ENCODE measurements at regions not wholly inside any gene's neighbourhood (a gene's known extent, or its start where the extent isn't known, plus 50 kb on each side); places are given as distances from the start of the nearest gene placed in this dataset.

GRCh38 chr2:8229546-8229986 lies 452.3 kb upstream of the ID2 start:
- peak; percentile 52 for DNase-seq (ENCODE audit: extremely low read depth, insufficient read length)
- H3K4me3 ChIP-seq (replicated peaks; ENCODE audit: low read depth, low read length) = no peak overlapping the region

GRCh38 chr2:8230466-8230865 lies 451.4 kb upstream of the ID2 start:
- no peak for DNase-seq (ENCODE audit: extremely low read depth, insufficient read length)

More at GRCh38 chr2:8229546-8229986, 452.3 kb upstream of the ID2 start:
- Histone ChIP-seq H3K27me3 (replicated peaks; ENCODE audit: control insufficient read depth, insufficient read depth, low read length) (no peaks in the 10 kb centered on the region), H3K36me3 (ENCODE audit: control insufficient read depth, insufficient read depth, low read length) (no peaks in the 10 kb centered on the region)
- TF ChIP-seq CTCF (IDR thresholded peaks at IDR 0.05; ENCODE audit: insufficient read depth, low read length, poor library complexity, severe bottlenecking) = no peak

GRCh38 chr2:8231902-8232301 lies 450.0 kb upstream of the ID2 start:
- H3K4me3 ChIP-seq (replicated peaks; ENCODE audit: low read depth, low read length) = no peak overlapping the region
- no peaks in the 10 kb centered on the region for H3K36me3 ChIP-seq (ENCODE audit: control insufficient read depth, insufficient read depth, low read length)
- no peak for DNase-seq (ENCODE audit: extremely low read depth, insufficient read length)
- no peaks in the 10 kb centered on the region for H3K27me3 ChIP-seq (replicated peaks; ENCODE audit: control insufficient read depth, insufficient read depth, low read length)
- TF ChIP-seq CTCF (IDR thresholded peaks at IDR 0.05; ENCODE audit: insufficient read depth, low read length, poor library complexity, severe bottlenecking) = no peak

More at GRCh38 chr2:8230466-8230865, 451.4 kb upstream of the ID2 start:
- Histone ChIP-seq H3K27me3 (replicated peaks; ENCODE audit: control insufficient read depth, insufficient read depth, low read length) (no peaks in the 10 kb centered on the region), H3K4me3 (replicated peaks; ENCODE audit: low read depth, low read length) (no peak overlapping the region), H3K36me3 (ENCODE audit: control insufficient read depth, insufficient read depth, low read length) (no peaks in the 10 kb centered on the region)
- TF ChIP-seq CTCF (IDR thresholded peaks at IDR 0.05; ENCODE audit: insufficient read depth, low read length, poor library complexity, severe bottlenecking) = no peak

- H3K36me3 ChIP-seq (ENCODE audit: control insufficient read depth, insufficient read depth, low read length) = no peaks in the 10 kb centered on the region
- H3K27me3 ChIP-seq (replicated peaks; ENCODE audit: control insufficient read depth, insufficient read depth, low read length) = no peaks in the 10 kb centered on the region
- DNase-seq (ENCODE audit: extremely low read depth, insufficient read length) = no peak
- no peak overlapping the region for H3K4me3 ChIP-seq (replicated peaks; ENCODE audit: low read depth, low read length)
- TF ChIP-seq CTCF (IDR thresholded peaks at IDR 0.05; ENCODE audit: insufficient read depth, low read length, poor library complexity, severe bottlenecking) = no peak
These were observed 449.0 kb upstream of the ID2 start for GRCh38 chr2:8232871-8233270.

GRCh38 chr2:8234253-8234652 lies 447.6 kb upstream of the ID2 start:
- DNase-seq (ENCODE audit: extremely low read depth, insufficient read length) = no peak
- Histone ChIP-seq H3K4me3 (replicated peaks; ENCODE audit: low read depth, low read length) (no peak overlapping the region; the same call in 1 of the 2 replicates), H3K27me3 (replicated peaks; ENCODE audit: control insufficient read depth, insufficient read depth, low read length) (no peaks in the 10 kb centered on the region), H3K36me3 (ENCODE audit: control insufficient read depth, insufficient read depth, low read length) (no peaks in the 10 kb centered on the region)
- no peak for TF ChIP-seq CTCF (IDR thresholded peaks at IDR 0.05; ENCODE audit: insufficient read depth, low read length, poor library complexity, severe bottlenecking)

- H3K36me3 ChIP-seq (ENCODE audit: control insufficient read depth, insufficient read depth, low read length) = no peaks in the 10 kb centered on the region
- no peak for TF ChIP-seq CTCF (IDR thresholded peaks at IDR 0.05; ENCODE audit: insufficient read depth, low read length, poor library complexity, severe bottlenecking)
- no peaks in the 10 kb centered on the region for H3K27me3 ChIP-seq (replicated peaks; ENCODE audit: control insufficient read depth, insufficient read depth, low read length)
- H3K4me3 ChIP-seq (replicated peaks; ENCODE audit: low read depth, low read length) = no peak overlapping the region
- DNase-seq (ENCODE audit: extremely low read depth, insufficient read length) = peak; percentile 84
These were observed 447.0 kb upstream of the ID2 start for GRCh38 chr2:8234757-8235374.
